ENCODE measurements at regions not wholly inside any gene's neighbourhood (a gene's known extent, or its start where the extent isn't known, plus 50 kb on each side); places are given as distances from the start of the nearest gene placed in this dataset.

DNA sequence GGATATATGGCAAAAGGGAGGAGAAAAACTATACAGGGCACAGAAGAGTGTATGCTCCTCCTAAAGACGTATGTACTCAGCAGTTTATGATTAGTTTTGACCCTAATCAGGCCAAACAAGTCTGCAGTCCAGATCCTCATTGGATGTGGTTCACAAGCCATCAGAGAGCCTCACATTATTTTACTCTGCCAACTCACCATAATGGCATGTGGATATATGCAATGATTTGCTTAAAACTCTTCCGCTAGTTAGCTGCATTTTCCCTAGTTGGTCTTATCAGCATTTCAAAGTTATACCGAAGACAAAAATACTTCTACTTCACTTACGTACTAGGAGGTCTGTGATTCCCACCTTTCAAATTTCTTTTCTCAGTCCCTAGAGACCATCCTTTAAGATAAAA is 198.4 kb downstream of the CMPK2 start:
- no peaks in the 10 kb centered on the region for H3K4me1 ChIP-seq (ENCODE audit: control insufficient read depth in 1 of 2, insufficient read depth in 2 of 2, low read length in 2 of 2)
- H3K79me2 ChIP-seq (ENCODE audit: insufficient read depth, low read length): no peaks in the 10 kb centered on the region
- ChIA-PET POLR2A (no interaction called here), CTCF (no interaction called here), RAD21 (ENCODE audit: low non-redundant PET in 1 of 2, low total read pairs in 2 of 2, uncharacterized antibody in 2 of 2, unreplicated experiment in 2 of 2) (no interaction called here)
- no peak overlapping the region for H3K9ac ChIP-seq (ENCODE audit: low read length)
- H3K27ac ChIP-seq (ENCODE audit: low read depth, low read length): no peak overlapping the region
- no peak overlapping the region for H3K4me2 ChIP-seq (ENCODE audit: low read length)
- H3K9me3 ChIP-seq (ENCODE audit: control insufficient read depth in 1 of 2, insufficient read depth in 1 of 2, low read depth in 1 of 2, low read length in 2 of 2): no peaks in the 10 kb centered on the region; a peak in 1 of 4 replicates
- intact Hi-C loops (cut with micrococcal nuclease): no loop called here
- H3K27me3 ChIP-seq (ENCODE audit: insufficient read depth, low read length): no peaks in the 10 kb centered on the region
- H3K9me2 ChIP-seq (ENCODE audit: insufficient read depth): no peaks in the 10 kb centered on the region
- no peak overlapping the region for H2AFZ ChIP-seq (ENCODE audit: low read depth, low read length, poor library complexity, severe bottlenecking)
- ATAC-seq (no peak), DNase-seq (ENCODE audit: low read depth, low spot score) (no peak)
- BruUV-seq (replicated peaks): no TSS peak
- H4K20me1 ChIP-seq (ENCODE audit: insufficient read depth): no peaks in the 10 kb centered on the region
- TF ChIP-seq SRF (IDR thresholded peaks at IDR 0.05; ENCODE audit: low read depth) (no peak), CEBPB (IDR thresholded peaks at IDR 0.05; ENCODE audit: low read depth) (no peak), ZFX (IDR thresholded peaks at IDR 0.05) (no peak), CBX3 (IDR thresholded peaks at IDR 0.05; ENCODE audit: low read depth) (no peak), JUND (IDR thresholded peaks at IDR 0.05) (no peak), SP1 (IDR thresholded peaks at IDR 0.05; ENCODE audit: low read depth) (no peak), EGR1 (IDR thresholded peaks at IDR 0.05; ENCODE audit: low read depth) (no peak), YY1 (IDR thresholded peaks at IDR 0.05; ENCODE audit: extremely low read depth, insufficient replicate concordance, low read depth, low read length) (no peak), SIN3A (IDR thresholded peaks at IDR 0.05; ENCODE audit: low read depth) (no peak), POLR2A (IDR thresholded peaks at IDR 0.05; ENCODE audit: borderline replicate concordance, extremely low read depth, insufficient read depth, insufficient read length) (no peak), EZH2phosphoT487 (IDR thresholded peaks at IDR 0.05; ENCODE audit: borderline replicate concordance) (no peak), ELF1 (IDR thresholded peaks at IDR 0.05; ENCODE audit: borderline replicate concordance, low read depth) (no peak), FOSL1 (IDR thresholded peaks at IDR 0.05; ENCODE audit: low read depth) (no peak), POLR2AphosphoS5 (IDR thresholded peaks at IDR 0.05; ENCODE audit: low read depth, low read length) (no peak)
- TF ChIP-seq, protein P1, sequence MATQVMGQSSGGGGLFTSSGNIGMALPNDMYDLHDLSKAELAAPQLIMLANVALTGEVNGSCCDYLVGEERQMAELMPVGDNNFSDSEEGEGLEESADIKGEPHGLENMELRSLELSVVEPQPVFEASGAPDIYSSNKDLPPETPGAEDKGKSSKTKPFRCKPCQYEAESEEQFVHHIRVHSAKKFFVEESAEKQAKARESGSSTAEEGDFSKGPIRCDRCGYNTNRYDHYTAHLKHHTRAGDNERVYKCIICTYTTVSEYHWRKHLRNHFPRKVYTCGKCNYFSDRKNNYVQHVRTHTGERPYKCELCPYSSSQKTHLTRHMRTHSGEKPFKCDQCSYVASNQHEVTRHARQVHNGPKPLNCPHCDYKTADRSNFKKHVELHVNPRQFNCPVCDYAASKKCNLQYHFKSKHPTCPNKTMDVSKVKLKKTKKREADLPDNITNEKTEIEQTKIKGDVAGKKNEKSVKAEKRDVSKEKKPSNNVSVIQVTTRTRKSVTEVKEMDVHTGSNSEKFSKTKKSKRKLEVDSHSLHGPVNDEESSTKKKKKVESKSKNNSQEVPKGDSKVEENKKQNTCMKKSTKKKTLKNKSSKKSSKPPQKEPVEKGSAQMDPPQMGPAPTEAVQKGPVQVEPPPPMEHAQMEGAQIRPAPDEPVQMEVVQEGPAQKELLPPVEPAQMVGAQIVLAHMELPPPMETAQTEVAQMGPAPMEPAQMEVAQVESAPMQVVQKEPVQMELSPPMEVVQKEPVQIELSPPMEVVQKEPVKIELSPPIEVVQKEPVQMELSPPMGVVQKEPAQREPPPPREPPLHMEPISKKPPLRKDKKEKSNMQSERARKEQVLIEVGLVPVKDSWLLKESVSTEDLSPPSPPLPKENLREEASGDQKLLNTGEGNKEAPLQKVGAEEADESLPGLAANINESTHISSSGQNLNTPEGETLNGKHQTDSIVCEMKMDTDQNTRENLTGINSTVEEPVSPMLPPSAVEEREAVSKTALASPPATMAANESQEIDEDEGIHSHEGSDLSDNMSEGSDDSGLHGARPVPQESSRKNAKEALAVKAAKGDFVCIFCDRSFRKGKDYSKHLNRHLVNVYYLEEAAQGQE (IDR thresholded peaks at IDR 0.05; ENCODE audit: low read depth): no peak
- TF ChIP-seq, protein P2, sequence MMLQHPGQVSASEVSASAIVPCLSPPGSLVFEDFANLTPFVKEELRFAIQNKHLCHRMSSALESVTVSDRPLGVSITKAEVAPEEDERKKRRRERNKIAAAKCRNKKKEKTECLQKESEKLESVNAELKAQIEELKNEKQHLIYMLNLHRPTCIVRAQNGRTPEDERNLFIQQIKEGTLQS (IDR thresholded peaks at IDR 0.05): no peak
- TF ChIP-seq, protein P3, sequence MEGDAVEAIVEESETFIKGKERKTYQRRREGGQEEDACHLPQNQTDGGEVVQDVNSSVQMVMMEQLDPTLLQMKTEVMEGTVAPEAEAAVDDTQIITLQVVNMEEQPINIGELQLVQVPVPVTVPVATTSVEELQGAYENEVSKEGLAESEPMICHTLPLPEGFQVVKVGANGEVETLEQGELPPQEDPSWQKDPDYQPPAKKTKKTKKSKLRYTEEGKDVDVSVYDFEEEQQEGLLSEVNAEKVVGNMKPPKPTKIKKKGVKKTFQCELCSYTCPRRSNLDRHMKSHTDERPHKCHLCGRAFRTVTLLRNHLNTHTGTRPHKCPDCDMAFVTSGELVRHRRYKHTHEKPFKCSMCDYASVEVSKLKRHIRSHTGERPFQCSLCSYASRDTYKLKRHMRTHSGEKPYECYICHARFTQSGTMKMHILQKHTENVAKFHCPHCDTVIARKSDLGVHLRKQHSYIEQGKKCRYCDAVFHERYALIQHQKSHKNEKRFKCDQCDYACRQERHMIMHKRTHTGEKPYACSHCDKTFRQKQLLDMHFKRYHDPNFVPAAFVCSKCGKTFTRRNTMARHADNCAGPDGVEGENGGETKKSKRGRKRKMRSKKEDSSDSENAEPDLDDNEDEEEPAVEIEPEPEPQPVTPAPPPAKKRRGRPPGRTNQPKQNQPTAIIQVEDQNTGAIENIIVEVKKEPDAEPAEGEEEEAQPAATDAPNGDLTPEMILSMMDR (IDR thresholded peaks at IDR 0.05 in 2 of 3, conservative IDR thresholded peaks at IDR 0.05 in 1 of 3; ENCODE audit: borderline replicate concordance in 1 of 3, insufficient read depth in 1 of 3, low read depth in 2 of 3, low read length in 2 of 3): no peak
- no peak overlapping the region for H3K4me3 ChIP-seq (replicated peaks in 1 of 2; ENCODE audit: low read depth in 1 of 2, low read length in 2 of 2)
- H3K36me3 ChIP-seq (ENCODE audit: control insufficient read depth in 1 of 2, insufficient read depth in 2 of 2, low read length in 2 of 2): no peaks in the 10 kb centered on the region

All from HCT116 (cell line).